Right lobe of liver (tissue), 4 donors: ENCODE measurements at regions not wholly inside any gene's neighbourhood (a gene's known extent, or its start where the extent isn't known, plus 50 kb on each side); places are given as distances from the start of the nearest gene placed in this dataset.

ENCODE experiments used
- POLR2A ChIP-seq: fragments of 450-650 bp; IDR thresholded peaks from one replicate; pipeline ENCODE4 v1.6.1; 2017; ENCODE audit warnings: antibody characterized with exemption, mild to moderate bottlenecking
- TF ChIP-seq, protein P1 (sequence below), 4 donors: fragments of 200-600 bp in 3 of 4; fragments of 450-650 bp in 1 of 4; IDR thresholded peaks; one replicate each; pipeline versions ENCODE4 v1.5.1 to v1.8.0; 2016 to 2022; ENCODE audit warnings: antibody characterized with exemption in 4 of 4, mild to moderate bottlenecking in 2 of 4
- donor health status: DM: no; HTN: no; CAD: no.
- donor health status: DM: no; HTN: no; CAD: no.
- donor health status: DM: no; HTN: yes; CAD: no.

DNA sequence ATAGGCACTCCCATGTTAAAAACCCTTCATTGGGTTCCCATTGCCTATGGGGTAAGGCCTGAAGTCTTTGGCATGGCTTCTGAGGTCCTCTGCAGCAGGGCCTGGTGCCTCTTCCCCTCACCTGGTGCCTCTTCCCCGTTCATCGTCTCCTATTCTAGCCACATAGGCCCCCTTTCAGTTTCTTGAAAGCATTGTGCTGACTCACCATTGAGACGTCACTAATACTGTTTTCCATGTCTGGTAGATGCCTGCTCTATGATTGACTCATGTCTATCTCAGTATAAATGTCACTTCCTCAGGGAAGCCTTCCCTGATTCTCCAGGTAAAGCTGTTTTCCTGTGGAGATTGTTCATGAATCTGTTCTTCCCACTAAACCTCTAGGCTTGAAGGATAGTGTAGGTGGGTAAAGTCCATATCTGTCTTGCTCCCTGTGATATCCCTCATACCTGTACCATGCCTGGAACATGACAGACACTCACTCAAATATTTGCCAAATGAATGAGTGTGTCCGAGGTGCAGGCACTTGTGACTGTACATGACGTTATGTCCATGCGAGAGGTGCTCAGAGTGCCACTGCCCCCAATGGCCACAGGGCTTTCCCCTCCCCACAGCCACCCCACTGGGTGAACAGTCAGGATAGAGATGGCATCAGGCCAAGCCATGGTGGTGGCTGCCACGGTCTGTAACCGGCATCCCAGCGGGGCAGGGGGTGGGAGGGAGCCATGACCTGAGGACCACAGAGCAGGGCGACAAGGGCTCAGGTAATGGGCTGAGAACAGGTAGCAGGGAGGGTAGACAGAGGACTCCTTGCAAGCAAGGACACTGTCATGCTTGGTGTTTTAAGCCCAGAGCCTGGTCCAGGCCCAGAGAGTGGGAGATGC is 85.2 kb upstream of the FAM20A start:
- TF ChIP-seq, protein P1, sequence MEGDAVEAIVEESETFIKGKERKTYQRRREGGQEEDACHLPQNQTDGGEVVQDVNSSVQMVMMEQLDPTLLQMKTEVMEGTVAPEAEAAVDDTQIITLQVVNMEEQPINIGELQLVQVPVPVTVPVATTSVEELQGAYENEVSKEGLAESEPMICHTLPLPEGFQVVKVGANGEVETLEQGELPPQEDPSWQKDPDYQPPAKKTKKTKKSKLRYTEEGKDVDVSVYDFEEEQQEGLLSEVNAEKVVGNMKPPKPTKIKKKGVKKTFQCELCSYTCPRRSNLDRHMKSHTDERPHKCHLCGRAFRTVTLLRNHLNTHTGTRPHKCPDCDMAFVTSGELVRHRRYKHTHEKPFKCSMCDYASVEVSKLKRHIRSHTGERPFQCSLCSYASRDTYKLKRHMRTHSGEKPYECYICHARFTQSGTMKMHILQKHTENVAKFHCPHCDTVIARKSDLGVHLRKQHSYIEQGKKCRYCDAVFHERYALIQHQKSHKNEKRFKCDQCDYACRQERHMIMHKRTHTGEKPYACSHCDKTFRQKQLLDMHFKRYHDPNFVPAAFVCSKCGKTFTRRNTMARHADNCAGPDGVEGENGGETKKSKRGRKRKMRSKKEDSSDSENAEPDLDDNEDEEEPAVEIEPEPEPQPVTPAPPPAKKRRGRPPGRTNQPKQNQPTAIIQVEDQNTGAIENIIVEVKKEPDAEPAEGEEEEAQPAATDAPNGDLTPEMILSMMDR (IDR thresholded peaks at IDR 0.05), result no peak
- TF ChIP-seq POLR2A, result no peak
